ENCODE measurements at regions not wholly inside any gene's neighbourhood (a gene's known extent, or its start where the extent isn't known, plus 50 kb on each side); places are given as distances from the start of the nearest gene placed in this dataset.

GRCh38 chr2:166727095-166727494 is 161.2 kb upstream of the XIRP2 start:
- H3K4me3 ChIP-seq = no peak overlapping the region
- H2AFZ ChIP-seq = no peak overlapping the region
- no peaks in the 10 kb centered on the region for H3K4me1 Mint-ChIP-seq
- DNase-seq (ENCODE audit: low spot score) (no peak), ATAC-seq (no peak)
- TF ChIP-seq EZH2 (IDR thresholded peaks at IDR 0.05; ENCODE audit: low read depth, unreplicated experiment) (no peak), ETS1 (IDR thresholded peaks at IDR 0.05) (no peak), POLR2AphosphoS5 (IDR thresholded peaks at IDR 0.05; ENCODE audit: low read depth) (no peak), CREB1 (CRISPR knock-in tag; IDR thresholded peaks at IDR 0.05; ENCODE audit: low read depth) (no peak), REST (IDR thresholded peaks at IDR 0.05; ENCODE audit: unreplicated experiment) (no peak), NANOG (IDR thresholded peaks at IDR 0.05; ENCODE audit: borderline replicate concordance) (no peak), ZNF462 (CRISPR knock-in tag; IDR thresholded peaks at IDR 0.05) (no peak), JUNB (IDR thresholded peaks at IDR 0.05; ENCODE audit: unreplicated experiment) (no peak), CTCF (conservative IDR thresholded peaks at IDR 0.05; ENCODE audit: low read depth in 2 of 2) (no peak), EZH2phosphoT487 (IDR thresholded peaks at IDR 0.05; ENCODE audit: unreplicated experiment) (no peak), ZNF331 (CRISPR knock-in tag; IDR thresholded peaks at IDR 0.05; ENCODE audit: low read depth) (no peak), STAT1 (IDR thresholded peaks at IDR 0.05; ENCODE audit: unreplicated experiment) (no peak), ZNF114 (CRISPR knock-in tag; IDR thresholded peaks at IDR 0.05) (no peak)
- H3K9me2 ChIP-seq (ENCODE audit: insufficient read depth) = no peaks in the 10 kb centered on the region
- H3K27me3 ChIP-seq (ENCODE audit: insufficient read depth) = no peaks in the 10 kb centered on the region
- no peaks in the 10 kb centered on the region for H3K36me3 ChIP-seq (ENCODE audit: insufficient read depth)
- H3K4me1 ChIP-seq (ENCODE audit: insufficient read depth) = no peaks in the 10 kb centered on the region
- H3K9me3 Mint-ChIP-seq = peaks cover 14% of the 10 kb centered on the region
- no peak overlapping the region for H3K4me3 Mint-ChIP-seq
- peaks cover 6% of the 10 kb centered on the region for H3K36me3 Mint-ChIP-seq (ENCODE audit: low read depth)
- H3K27ac Mint-ChIP-seq = no peak overlapping the region
- no peak overlapping the region for H3K27ac ChIP-seq (ENCODE audit: low read depth)
- H3K4me2 ChIP-seq = no peak overlapping the region
- no peaks in the 10 kb centered on the region for H4K20me1 ChIP-seq (replicated peaks; ENCODE audit: insufficient read depth)
- H3K27me3 Mint-ChIP-seq (ENCODE audit: insufficient read depth, low read depth, poor library complexity) = no peaks in the 10 kb centered on the region
- H3F3A ChIP-seq (replicated peaks; ENCODE audit: low read depth) = no peaks in the 10 kb centered on the region
- no peaks in the 10 kb centered on the region for H3K79me2 ChIP-seq (replicated peaks; ENCODE audit: insufficient read depth)

All from GM23338 (cell line).